Stimulated activated CD4-positive, alpha-beta T cell treated with anti-CD3 and anti-CD28 coated beads, Interleukin-1b, Interleukin-23, amount 100 ng/mL, for 24 hours (primary cell): ENCODE measurements at regions not wholly inside any gene's neighbourhood (a gene's known extent, or its start where the extent isn't known, plus 50 kb on each side); places are given as distances from the start of the nearest gene placed in this dataset.

Experiments used
- DNase-seq, 4 experiments: peaks; one replicate each; pipeline ENCODE4 v3.0.0-alpha.2; 2020; ENCODE audit warnings: low read depth in 4 of 4, low spot score in 1 of 4

GRCh38 chr2:219766658-219767057, 139.2 kb downstream of the SLC4A3 start:
- no peak for DNase-seq

- DNase-seq, result no peak
These were observed 141.9 kb downstream of the SLC4A3 start for GRCh38 chr2:219769090-219769910.

GRCh38 chr2:219772103-219772635, 144.7 kb downstream of the SLC4A3 start:
- DNase-seq, result no peak

GRCh38 chr2:219772697-219773096, 145.3 kb downstream of the SLC4A3 start:
- DNase-seq, result no peak

- no peak for DNase-seq
These were observed 148.1 kb downstream of the SLC4A3 start for GRCh38 chr2:219775506-219775905.

GRCh38 chr2:219777388-219777787, 150.0 kb downstream of the SLC4A3 start:
- DNase-seq, result no peak

- no peak for DNase-seq
These were observed 150.8 kb downstream of the SLC4A3 start for GRCh38 chr2:219778189-219778588.

GRCh38 chr2:219782737-219783348, 155.4 kb downstream of the SLC4A3 start:
- no peak for DNase-seq

- no peak for DNase-seq
These were observed 156.0 kb downstream of the SLC4A3 start for GRCh38 chr2:219783359-219783975.

GRCh38 chr2:219784178-219784577, 156.7 kb downstream of the SLC4A3 start:
- no peak for DNase-seq

GRCh38 chr2:219789476-219789875, 162.0 kb downstream of the SLC4A3 start:
- no peak for DNase-seq

- no peak for DNase-seq
These were observed 165.0 kb downstream of the SLC4A3 start for GRCh38 chr2:219792446-219792845.

GRCh38 chr2:219798430-219798829, 171.0 kb downstream of the SLC4A3 start:
- no peak for DNase-seq

- no peak for DNase-seq
These were observed 175.9 kb downstream of the SLC4A3 start for GRCh38 chr2:219803294-219803693.

- DNase-seq, result no peak
These were observed 183.5 kb downstream of the SLC4A3 start for GRCh38 chr2:219810895-219811294.

GRCh38 chr2:219812672-219813071, 185.2 kb downstream of the SLC4A3 start:
- no peak for DNase-seq

- DNase-seq, result no peak
These were observed 193.3 kb downstream of the SLC4A3 start for GRCh38 chr2:219820767-219821166.

GRCh38 chr2:219823574-219823973, 196.1 kb downstream of the SLC4A3 start:
- DNase-seq, result no peak

GRCh38 chr2:219824996-219825395, 197.6 kb downstream of the SLC4A3 start:
- no peak for DNase-seq

GRCh38 chr2:219828127-219828526, 200.7 kb downstream of the SLC4A3 start:
- no peak for DNase-seq

GRCh38 chr2:219829667-219830352, 202.4 kb downstream of the SLC4A3 start:
- DNase-seq, result no peak
